ENCODE measurements at regions not wholly inside any gene's neighbourhood (a gene's known extent, or its start where the extent isn't known, plus 50 kb on each side); places are given as distances from the start of the nearest gene placed in this dataset.

DNA sequence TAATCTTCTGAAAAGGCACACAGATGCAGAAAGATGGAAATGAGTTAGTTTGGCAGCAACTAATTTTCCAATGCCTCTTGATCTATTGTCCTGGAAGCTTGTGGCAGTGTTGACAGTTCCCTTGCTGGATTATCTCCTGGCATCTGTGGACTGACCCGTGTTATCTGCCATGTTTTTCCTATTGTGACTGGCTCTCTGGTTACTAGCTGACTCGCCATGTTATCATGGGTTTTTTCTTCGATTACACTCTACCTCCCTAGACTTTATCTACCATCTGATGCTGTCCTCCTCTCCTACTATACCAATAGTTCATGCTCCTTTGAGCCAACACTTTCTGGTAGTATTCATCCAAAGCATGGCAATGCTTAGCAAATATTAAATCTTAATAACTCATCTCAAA is 63.3 kb upstream of the FLRT2 start:
- no peak overlapping the region for H3K4me3 ChIP-seq (ENCODE audit: low read depth, low read length)
- TF ChIP-seq CTCF (IDR thresholded peaks at IDR 0.05; ENCODE audit: low read depth, low read length) = no peak

DNA sequence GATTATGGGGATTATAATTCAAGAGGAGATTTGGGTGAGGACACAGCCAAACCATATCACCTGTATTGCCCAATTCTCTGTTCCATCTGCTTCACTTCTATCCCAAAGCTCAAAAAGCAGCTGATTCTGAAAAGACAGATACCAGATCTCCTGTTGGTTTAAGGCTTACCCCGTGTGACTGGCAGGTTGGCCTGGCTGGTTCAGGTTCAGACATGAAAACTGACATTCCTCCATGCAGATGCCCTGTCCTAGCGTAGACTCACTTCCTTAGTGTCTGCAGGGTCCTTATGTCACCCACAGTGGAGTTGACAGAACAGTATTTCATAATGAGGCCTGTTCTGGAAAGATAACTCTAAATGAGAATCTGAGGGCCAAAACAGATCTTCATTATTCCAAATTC is 61.1 kb upstream of the FLRT2 start:
- no peak overlapping the region for H3K4me3 ChIP-seq (ENCODE audit: low read depth, low read length)
- no peak for TF ChIP-seq CTCF (IDR thresholded peaks at IDR 0.05; ENCODE audit: low read depth, low read length)

- TF ChIP-seq CTCF (IDR thresholded peaks at IDR 0.05; ENCODE audit: low read depth, low read length) = no peak
- no peak overlapping the region for H3K4me3 ChIP-seq (ENCODE audit: low read depth, low read length)
These were observed 58.8 kb upstream of the FLRT2 start for GRCh38 chr14:85471156-85471555.

DNA sequence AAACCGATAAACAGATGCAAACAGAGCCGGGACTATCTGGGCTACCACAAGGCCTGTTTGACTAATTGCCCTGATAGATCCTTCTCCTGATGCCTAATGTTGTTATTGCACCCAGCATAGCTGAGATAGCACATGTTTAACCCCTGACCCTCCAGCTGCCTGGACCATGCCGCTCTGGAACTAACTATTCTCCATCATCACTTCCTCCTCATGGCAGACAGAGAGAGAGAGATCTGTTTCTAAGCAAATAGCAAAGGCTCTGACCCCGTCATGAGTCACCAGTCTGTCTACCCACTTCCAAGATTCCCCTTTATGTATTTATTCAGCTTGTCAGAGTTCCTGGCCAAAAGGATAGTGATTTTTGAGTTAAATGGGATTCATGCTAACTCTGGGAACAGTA is 58.2 kb upstream of the FLRT2 start:
- no peak for TF ChIP-seq CTCF (IDR thresholded peaks at IDR 0.05; ENCODE audit: low read depth, low read length)
- H3K4me3 ChIP-seq (ENCODE audit: low read depth, low read length) = no peak overlapping the region

DNA sequence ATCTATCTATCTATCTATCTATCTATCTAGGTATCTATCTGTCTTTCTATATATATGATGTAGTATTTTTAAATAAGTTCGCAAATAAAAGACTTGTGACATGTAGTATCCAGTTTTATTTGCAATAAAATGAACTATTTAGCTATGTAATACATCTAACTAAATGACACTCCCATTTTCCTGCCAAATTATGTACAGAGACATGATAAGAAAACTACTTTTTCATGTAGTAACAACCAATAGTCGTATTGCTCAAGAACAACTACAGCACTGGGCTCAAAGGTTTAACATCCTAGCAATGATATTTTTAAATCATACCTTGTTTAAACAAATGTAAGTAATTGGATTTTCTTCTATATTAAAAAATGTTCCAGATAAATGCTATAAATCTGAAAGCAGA is 55.5 kb upstream of the FLRT2 start:
- no peak overlapping the region for H3K4me3 ChIP-seq (ENCODE audit: low read depth, low read length)
- TF ChIP-seq CTCF (IDR thresholded peaks at IDR 0.05; ENCODE audit: low read depth, low read length) = no peak

DNA sequence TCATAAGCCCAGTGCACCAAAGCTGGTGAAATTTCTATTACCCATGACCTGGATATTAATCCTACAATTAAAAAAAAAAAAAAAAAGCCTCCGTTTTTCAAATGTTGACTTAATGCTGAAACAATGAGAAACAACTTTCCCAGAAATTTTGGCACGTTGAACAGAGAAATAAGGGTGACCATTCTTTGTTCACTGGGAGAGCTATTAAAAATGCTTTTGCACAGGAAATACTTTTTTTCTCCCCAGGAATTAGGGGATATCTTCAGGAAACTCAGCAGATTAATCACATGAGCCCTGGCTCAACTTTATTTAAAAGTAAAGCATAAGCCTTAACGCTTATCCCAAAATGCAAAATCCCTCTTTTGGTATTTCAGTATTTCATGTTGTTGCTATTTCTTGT is 54.8 kb upstream of the FLRT2 start:
- H3K4me3 ChIP-seq (ENCODE audit: low read depth, low read length) = no peak overlapping the region
- TF ChIP-seq CTCF (IDR thresholded peaks at IDR 0.05; ENCODE audit: low read depth, low read length) = no peak

- no peak for TF ChIP-seq CTCF (IDR thresholded peaks at IDR 0.05; ENCODE audit: low read depth, low read length)
- H3K4me3 ChIP-seq (ENCODE audit: low read depth, low read length) = no peak overlapping the region
These were observed 50.6 kb upstream of the FLRT2 start for GRCh38 chr14:85479306-85479705.

All from WI38 (cell line).